HG03097 (cell line): ENCODE measurements at regions not wholly inside any gene's neighbourhood (a gene's known extent, or its start where the extent isn't known, plus 50 kb on each side); places are given as distances from the start of the nearest gene placed in this dataset.

Experiments used
- ATAC-seq: cut with Tn5 transposase; IDR thresholded peaks from one replicate; pipeline ENCODE4 v1.9.1; 2021; ENCODE audit not compliant: unreplicated experiment, low FRiP score

GRCh38 chr4:111961809-111962208 is 183.4 kb upstream of the FAM241A start:
- ATAC-seq, result no peak

- no peak for ATAC-seq
Observed at GRCh38 chr4:111963158-111963700, 182.0 kb upstream of the FAM241A start.

GRCh38 chr4:111977419-111977965 is 167.8 kb upstream of the FAM241A start:
- ATAC-seq, result no peak

GRCh38 chr4:111979921-111980320 is 165.3 kb upstream of the FAM241A start:
- no peak for ATAC-seq

- ATAC-seq, result no peak
Observed at GRCh38 chr4:111982089-111982488, 163.2 kb upstream of the FAM241A start.

- no peak for ATAC-seq
Observed at GRCh38 chr4:111984169-111984819, 161.0 kb upstream of the FAM241A start.

GRCh38 chr4:111985426-111985825 is 159.8 kb upstream of the FAM241A start:
- ATAC-seq, result no peak

- no peak for ATAC-seq
Observed at GRCh38 chr4:111986095-111986494, 159.2 kb upstream of the FAM241A start.

- ATAC-seq, result no peak
Observed at GRCh38 chr4:111988514-111988913, 156.7 kb upstream of the FAM241A start.

- ATAC-seq, result no peak
Observed at GRCh38 chr4:111989817-111990216, 155.4 kb upstream of the FAM241A start.

- ATAC-seq, result peak; percentile 92
Observed at GRCh38 chr4:111991163-111991562, 154.1 kb upstream of the FAM241A start.

- ATAC-seq, result no peak
Observed at GRCh38 chr4:111991797-111992196, 153.5 kb upstream of the FAM241A start.

GRCh38 chr4:111992351-111993168 is 152.7 kb upstream of the FAM241A start:
- no peak for ATAC-seq

GRCh38 chr4:111994392-111994791 is 150.9 kb upstream of the FAM241A start:
- ATAC-seq, result no peak

- ATAC-seq, result no peak
Observed at GRCh38 chr4:111997785-111998184, 147.5 kb upstream of the FAM241A start.

- ATAC-seq, result no peak
Observed at GRCh38 chr4:111999801-112000200, 145.5 kb upstream of the FAM241A start.

GRCh38 chr4:112001041-112001440 is 144.2 kb upstream of the FAM241A start:
- ATAC-seq, result no peak

GRCh38 chr4:112002248-112002661 is 143.0 kb upstream of the FAM241A start:
- ATAC-seq, result no peak

- no peak for ATAC-seq
Observed at GRCh38 chr4:112003231-112003907, 141.9 kb upstream of the FAM241A start.

GRCh38 chr4:112005027-112005426 is 140.2 kb upstream of the FAM241A start:
- ATAC-seq, result no peak

- no peak for ATAC-seq
Observed at GRCh38 chr4:112007391-112007790, 137.9 kb upstream of the FAM241A start.
